Left colon (tissue), 2 donors: ENCODE measurements at regions not wholly inside any gene's neighbourhood (a gene's known extent, or its start where the extent isn't known, plus 50 kb on each side); places are given as distances from the start of the nearest gene placed in this dataset.
"Not testable (repeated sequence)": the region's sequence is repeated elsewhere in the genome, so short reads cannot be mapped to it uniquely, and the experiment has no call there.

ENCODE experiments used
- ATAC-seq: fragments of 200-7000 bp; cut with Tn5 transposase; one replicate; pipeline ENCODE4 v1.9.1; 2020; ENCODE audit warnings: mild to moderate bottlenecking, moderate library complexity
- DNase-seq, 2 donors: peaks; one replicate each; pipeline ENCODE4 v3.0.0-alpha.2; 2020
- intact Hi-C, 2 donors: fragments of 100-400 bp; cut with DNase I in 1 of 2; cut with micrococcal nuclease in 1 of 2; formaldehyde crosslinking; loops; one replicate each; pipeline versions ENCODE4 v1.11.2 to v1.14.0; 2022; cut with DNase I, micrococcal nuclease
- donor health status: DM: no; HTN: no; CAD: no.
- donor health status: DM: yes; HTN: yes; CAD: no.

DNA sequence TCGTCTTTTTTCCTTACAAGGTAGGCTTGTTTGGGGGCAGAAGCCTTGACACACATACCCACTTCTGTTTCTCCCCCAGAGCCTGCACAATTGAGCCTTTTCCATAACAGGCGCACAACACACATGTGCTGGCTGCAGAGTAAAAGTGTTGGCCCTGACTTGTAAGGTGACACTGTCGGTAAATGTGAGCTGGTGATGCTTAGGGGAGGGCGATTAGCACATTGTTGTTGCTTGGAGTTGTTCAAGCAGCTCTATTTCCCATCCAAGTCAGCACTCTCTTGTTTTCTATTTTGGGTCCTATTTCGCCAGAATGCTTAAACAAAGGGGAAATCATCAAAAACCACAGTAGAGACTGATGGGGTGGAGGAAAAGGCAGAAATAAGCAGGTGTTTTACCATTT is 51.9 kb upstream of the PTPRJ start:
- DNase-seq (no peak), ATAC-seq (no peak)
- intact Hi-C loops = no loop called here

DNA sequence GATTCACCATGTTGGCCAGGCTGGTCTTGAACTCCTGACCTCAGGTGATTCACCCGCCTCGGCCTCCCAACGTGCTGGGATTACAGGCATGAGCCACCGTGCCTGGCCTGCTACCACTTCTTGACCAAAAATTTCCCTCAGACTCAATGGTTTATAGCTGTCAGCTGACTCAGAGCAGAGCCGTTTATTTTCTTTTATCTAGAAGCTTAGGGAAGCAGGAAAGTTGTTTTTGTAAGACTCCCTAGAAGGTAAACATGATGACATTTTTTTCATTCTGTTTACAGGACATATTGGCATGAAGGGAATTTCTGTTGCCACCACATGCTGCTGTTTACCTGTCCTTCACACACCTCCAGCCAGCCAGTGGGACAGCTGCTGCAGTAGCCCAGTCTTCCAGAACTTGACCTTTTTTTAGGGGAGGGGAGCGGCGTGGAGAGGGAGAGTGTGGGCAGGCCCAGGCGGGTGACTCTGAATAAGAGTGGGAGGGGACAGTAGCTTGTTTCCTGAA is 56.1 kb upstream of the PTPRJ start:
- no peak for DNase-seq
- intact Hi-C loops = no loop called here
- peak; percentile 51 for ATAC-seq

DNA sequence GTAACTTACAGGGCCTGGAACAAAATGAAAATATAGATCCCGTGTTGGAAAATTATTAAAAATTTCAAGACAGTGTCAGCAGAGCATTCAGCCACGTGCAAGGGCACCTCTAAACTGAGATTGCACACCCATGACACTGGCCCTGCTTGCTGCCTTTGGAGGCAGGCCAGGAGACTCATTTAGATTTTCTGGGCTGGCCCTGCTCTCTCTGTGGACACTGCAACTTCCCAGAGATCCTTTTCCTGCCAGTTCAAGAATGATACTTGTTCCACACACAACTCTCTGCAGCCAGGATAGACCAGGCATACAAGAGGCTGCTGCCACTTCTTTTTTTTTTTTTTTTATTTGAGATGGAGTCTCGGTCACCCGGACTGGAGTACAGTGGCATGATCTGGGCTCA is 56.7 kb upstream of the PTPRJ start:
- peak; percentile 46 for ATAC-seq
- intact Hi-C loops = no loop called here
- DNase-seq = no peak

DNA sequence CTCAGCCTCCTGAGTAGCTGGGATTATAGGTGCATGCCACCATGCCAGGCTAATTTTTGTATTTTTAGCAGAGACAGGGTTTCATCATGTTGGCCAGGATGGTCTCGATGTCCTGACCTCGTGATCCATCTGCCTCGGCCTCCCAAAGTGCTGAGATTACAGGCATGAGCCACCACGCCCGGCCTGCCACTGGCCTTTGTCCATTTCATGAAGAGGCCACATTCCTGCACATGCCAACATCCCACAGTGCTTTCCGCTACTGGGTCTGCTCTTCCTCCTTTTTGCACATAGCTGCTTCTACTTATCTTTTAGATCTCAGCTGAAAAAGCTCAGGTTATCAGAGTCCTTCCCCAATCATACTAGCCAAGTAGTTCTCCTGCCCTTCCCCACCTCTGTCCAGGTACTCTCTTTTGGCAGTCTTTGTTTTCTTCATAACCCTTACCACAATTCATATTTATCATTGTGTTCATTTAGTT is 59.2 kb upstream of the PTPRJ start:
- DNase-seq, ATAC-seq, intact Hi-C loops: not testable (repeated sequence)

DNA sequence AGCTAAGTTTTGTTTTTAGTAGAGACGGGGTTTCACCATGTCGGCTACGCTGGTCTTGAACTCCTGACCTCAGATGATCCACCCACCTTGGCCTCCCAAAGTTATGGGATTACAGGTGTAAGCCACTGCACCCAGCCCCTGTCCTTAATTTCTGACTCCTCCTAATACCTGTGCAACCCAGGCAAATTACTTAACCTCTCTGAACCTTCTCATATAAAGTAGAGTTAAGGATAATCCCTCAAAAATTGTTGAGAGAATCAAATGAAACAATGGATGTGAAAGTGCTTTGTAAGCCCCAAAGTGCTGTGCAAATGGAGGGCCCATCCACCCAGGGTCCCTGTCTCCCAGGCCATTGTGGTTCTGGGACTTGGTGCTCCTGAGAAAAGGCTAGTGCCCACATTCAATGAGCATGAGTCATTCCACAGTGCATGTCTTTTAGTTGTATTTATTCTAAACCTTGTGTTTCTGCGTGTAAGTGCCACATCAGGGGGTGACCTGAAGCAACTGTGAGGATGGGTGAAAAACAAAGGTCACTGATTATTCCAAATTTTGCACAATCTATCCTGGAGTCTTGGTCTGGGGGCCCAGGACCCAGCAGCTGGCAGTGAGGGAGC is 61.4 kb upstream of the PTPRJ start:
- ATAC-seq = no peak
- intact Hi-C loops = no loop called here
- DNase-seq = no peak

DNA sequence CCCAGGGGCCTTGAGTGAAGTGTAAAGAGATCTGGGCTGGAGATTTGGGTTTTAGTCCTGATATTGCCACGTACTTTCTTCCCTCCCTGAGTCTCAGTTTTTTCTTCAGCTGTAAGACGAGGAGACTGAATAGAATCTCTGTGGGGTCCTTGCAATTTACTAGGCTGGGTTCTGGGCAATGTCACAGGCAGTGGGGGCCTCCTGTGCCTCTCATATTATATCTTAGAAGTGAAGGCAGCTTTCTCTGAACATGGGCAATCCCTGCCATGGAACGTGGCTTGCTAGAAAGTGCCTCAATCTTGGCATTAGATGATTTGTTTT is 62.0 kb upstream of the PTPRJ start:
- intact Hi-C loops = no loop called here
- ATAC-seq = no peak
- no peak for DNase-seq

DNA sequence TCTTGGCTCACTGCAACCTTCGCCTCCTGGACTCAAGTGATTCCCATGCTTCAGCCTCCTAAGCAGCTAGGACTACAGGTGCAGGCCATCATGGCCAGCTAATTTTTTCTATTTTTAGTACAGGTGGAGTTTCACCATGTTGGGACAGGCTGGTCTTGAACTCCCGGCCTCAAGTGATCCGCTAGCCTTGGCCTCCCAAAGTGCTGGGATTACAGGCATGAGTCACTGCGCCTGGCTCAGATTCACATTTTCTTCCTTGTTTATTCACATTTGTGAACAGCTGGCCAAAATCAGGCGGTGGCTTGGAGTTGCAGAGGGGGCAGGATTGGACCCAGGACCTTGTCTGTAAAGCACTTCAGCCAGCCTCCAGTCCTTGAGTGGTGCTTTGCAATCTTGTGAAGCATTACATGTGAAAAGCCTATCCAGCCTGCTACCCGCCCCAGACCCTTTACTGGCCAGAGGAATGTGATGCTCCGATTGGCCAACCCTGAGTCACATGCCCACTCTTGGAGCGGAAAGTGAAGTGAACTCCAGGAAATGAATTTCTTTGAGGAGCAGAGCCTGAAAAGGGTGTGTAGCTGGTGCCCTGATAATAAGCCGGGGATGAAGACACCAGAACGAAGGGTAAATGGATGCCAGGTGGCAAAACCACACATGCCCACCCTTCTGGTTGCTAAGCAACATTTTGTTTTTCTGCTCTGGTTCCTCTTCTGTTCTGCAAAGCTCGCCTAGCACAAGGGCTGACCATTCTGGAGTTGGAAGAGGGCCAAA is 62.6 kb upstream of the PTPRJ start:
- intact Hi-C loops = no loop called here
- DNase-seq (peak; percentile 60 to 83), ATAC-seq (peak; percentile 57)

DNA sequence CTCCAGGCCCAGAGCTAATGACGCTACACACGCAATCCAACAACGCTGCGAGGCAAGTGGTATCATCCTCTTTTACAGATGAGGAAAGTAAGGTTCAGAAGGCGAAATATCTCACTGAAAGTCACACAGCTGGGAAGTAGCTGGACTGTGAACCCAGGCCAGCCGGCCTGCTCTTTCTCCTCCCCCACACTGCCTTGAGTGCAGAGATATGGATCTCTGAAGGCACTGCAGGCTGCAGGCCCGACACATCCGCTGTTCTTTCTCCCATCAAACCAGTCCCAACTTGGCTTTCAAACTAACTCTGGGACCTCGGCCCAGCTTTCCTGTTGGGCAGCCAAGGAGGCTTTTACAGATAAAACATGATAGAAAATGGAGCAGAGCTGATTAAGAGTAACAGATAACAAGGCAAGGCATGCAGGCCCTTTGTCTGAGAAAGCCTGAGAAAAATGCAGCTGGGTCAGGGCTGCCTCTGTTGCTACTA is 64.0 kb upstream of the PTPRJ start:
- DNase-seq = no peak
- ATAC-seq = no peak

DNA sequence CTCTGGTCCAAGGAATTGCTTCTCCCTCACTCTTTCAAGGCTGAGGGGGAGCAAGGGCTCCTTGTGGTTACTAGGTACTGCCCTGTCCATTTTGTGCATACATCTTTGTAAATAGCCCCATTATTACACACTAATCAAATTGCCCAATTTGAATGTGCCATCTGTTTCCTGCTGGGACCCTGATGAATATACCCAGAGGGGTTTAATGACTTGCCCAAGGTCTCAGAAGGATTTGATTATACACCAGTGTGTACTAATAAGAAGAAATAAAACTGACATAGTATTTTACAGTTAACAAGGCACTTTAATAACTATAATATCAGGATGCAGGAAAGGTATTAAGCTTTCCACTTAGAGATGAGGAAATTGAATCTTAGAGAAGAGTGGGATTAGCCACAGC is 64.6 kb upstream of the PTPRJ start:
- intact Hi-C loops = no loop called here
- no peak for ATAC-seq
- no peak for DNase-seq

More for the DNA sequence above, 64.0 kb upstream of the PTPRJ start:
- intact Hi-C loops = no loop called here

DNA sequence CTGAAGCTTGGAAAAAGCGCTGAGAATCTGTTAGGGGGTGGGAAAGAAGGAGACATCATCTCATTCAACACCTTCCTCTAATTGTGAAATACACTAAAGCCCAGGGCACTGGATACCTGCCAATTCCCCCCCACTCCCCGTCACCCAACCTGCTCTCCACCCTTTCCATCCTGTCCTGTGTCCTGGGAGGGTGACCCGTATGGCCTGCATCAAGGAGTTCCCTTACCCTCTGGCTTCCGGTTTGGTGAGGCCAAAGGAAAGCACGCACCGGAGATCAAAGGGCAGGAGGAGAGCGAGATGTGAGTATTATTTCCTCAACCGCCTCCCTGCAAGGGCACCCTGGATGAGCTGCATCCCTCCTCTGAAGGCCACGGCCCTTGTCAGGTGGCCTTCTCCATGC is 65.0 kb upstream of the PTPRJ start:
- intact Hi-C loops = no loop called here
- ATAC-seq (peak; percentile 72), DNase-seq (no peak)

DNA sequence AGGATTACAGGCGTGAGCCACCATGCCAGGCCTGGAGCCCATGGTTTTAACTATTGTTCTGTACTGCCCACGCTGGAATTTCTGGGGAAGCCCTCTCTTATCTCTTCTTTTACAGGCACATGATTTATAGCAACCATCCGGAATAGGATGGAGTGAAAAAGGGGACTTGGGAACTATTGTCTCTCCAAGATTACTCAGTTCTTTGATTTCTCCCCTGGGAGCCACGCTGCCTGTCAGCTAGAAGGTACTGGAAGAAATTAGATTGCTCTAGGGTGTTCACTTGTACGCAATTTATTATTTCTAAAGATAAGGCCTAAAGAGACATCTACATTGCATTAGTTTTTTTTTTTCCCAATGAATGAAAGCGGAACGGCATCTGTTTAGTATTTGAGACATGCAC is 65.6 kb upstream of the PTPRJ start:
- DNase-seq (no peak), ATAC-seq (no peak)
- intact Hi-C loops = no loop called here

DNA sequence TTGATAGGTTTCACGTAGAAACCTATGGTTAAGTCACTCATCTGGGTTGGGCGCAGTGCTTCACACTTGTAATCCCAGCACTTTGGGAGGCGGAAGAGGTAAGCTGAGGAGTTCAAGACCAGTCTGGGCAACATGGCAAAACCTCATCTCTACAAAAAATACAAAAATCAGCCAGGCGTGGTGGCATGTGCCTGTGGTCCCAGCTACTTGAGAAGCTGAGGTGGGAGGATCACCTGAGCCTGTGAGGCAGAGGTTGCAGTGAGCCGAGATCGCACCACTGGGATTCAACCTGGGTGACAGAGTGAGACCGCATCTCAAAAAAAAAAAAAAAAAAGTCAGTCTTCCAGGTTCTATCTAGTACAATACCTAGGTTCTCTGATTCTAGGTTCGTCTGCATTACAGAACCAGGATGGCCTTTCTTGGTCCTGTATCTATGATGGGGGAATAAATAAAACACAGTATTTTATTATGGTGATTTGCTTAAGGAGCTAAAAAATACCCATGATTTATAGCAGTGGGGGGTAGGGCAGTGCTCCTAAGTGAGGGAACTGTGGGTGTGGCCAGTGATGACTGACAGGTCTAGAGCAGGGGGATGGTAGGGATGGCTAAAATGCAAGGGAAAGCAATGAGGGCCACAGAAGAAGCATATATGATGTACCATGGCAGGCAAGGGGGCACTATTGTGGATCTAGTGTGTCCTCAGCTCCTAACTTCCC is 65.5 kb upstream of the NUP160 start:
- ATAC-seq (no peak), DNase-seq (no peak)
- intact Hi-C loops = no loop called here

DNA sequence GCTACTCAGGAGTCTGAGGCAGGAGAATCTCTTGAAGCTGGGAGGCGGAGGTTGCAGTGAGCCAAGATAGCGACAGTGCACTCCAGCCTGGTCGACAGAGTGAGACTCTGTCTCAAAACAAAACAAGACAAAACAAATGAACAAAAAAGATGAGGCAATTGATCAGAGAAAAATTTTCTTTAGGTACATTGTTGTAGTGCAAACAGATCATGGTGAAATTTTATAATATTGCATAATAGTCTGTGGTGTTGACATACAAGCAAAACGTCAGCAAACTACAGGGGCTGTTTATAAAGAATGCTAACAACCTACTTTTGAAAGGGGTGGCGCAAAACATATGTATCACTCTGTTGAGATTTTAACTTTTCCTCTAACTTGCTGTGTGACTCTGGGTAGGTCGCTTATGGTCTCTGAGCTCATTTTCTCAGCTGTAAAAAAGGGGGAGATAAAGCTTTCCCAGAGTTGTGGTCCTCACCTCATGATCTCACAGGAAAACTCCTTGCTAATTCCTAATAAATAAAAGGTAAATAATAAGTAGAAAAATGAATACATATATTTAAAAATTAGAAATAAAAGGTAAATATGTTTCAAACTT is 64.8 kb upstream of the NUP160 start:
- no peak for DNase-seq
- intact Hi-C loops = no loop called here
- ATAC-seq = no peak

DNA sequence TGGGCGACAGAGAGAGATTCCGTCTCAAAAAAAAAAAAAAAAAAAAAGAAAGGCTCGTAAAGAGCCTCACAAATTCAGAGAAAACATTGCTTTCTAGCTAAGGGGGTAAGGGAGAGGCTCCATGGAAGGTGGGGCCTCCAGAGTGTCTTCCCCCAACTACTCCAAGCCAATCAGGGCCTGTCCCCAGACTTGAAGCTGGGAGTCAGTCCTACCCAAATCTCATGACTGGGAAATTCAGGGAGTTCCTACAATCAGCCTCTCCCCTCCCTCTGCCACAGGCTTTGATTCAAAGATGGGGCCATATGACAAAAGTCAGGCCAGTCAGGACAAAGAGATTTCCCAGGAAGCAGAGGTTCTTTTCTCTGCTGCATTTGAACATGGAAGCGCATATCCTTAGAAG is 63.0 kb upstream of the NUP160 start:
- ATAC-seq (no peak), DNase-seq (no peak)
- intact Hi-C loops = no loop called here

DNA sequence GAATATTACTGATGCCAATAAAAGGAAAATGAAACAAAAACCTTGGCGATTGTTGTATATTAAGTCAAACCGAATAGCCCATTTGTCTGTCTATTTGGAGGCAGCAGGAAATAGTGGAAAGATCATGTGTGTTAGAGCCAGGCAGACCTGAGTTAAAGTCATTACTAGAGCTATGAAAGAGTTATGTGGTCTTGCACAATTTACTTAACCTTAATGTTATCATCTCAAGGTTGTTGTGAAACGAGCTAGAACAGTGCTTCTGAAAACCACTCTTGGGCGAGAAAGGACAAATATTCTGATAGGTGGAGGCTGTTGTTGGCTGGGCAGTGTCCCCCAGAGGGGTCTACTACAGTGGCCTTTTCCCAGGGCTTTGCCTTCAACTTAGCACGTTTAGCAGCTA is 60.0 kb upstream of the NUP160 start:
- ATAC-seq (no peak), DNase-seq (no peak)
- intact Hi-C loops = no loop called here

DNA sequence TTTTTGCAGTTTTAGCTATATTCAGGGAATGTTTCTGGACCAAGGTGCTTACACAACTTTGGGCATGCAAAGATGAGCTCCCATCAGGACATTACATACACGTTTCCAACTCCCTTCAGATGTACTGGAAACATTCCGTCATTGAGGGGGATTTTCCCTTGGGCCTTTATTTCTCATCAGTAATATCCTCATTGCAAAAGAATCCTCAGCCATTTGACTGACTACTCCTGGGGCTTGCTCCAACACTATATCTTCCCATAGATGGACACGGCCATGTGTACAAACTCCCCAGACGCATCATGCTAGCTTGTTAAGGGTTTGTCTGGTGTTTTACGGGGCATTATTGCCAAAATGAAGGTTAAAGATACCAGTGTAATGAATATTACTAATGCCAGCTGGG is 59.3 kb upstream of the NUP160 start:
- DNase-seq (no peak), ATAC-seq (no peak)
- intact Hi-C loops = no loop called here

DNA sequence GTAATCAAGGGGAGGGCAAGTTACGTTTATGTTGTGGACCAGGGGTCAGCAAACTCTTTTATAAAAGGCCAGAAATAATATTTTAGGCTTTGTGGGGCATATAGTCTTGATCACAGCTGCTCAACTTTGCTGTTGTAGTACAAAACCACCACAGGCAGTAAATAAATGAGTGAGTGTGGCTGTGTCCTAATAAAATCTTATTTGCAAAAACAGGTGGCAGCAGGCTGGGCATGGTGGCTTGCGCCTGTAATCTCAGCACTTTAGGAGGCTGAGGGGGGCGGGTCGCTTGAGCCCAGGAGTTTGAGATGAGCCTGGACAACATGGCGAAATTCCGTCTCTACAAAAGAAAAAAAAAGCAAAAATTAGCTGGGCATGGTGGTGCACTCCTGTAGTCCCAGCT is 57.9 kb upstream of the NUP160 start:
- no peak for DNase-seq
- intact Hi-C loops = no loop called here
- no peak for ATAC-seq

DNA sequence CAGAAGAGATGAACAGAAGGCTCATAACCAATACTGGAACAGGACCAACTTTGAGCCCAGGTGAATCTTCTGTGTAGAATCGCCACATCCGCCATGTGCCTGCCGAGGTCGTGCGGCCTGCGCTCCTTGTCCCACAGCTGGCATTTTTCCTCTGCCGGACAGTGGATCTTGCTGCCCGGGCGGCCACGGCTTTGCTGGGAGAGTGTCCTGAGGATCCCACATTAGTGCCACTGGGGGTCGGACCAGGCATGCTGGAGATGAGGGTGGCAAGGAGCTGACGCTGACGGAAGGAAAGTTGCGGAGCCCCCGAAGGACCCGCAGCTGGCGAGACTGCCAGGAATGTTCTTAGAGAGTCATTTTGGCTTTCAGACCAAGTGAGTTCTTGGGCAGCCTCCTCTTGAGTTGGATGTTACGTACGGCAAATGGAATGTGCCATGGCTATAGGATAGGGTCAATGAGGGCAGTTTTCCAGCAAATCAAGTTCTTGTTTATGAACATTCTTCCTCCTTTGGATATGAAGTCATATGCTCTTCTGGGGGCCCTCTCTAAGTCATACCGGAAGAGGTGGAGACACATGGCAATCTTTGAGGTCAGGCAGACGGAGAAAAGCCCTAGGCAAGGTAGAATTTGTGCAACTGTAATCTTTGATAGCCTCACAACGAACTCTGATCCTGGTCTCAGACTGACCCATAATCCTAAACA is 57.4 kb upstream of the NUP160 start:
- intact Hi-C loops = no loop called here
- DNase-seq = no peak
- no peak for ATAC-seq

DNA sequence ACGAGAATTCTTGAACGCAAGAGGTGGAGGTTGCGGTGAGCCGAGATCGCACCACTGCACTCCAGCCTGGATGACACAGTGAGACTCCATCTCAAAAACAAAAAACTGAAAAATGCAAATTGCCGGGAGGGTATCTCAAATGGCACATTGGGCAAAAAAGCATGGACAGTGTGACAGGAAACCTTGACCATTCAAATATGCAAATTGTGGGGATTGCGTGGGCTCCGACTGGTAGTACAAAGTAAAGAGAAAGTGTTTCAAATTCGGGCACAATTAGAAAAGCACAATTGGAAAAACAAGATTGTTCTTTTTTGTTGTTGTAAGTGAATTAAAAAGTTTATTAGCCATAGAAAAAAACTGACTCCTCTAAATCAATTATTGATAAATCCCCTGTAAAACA is 56.7 kb upstream of the NUP160 start:
- no peak for ATAC-seq
- intact Hi-C loops = no loop called here
- no peak for DNase-seq
